A673 (cell line): ENCODE measurements at regions not wholly inside any gene's neighbourhood (a gene's known extent, or its start where the extent isn't known, plus 50 kb on each side); places are given as distances from the start of the nearest gene placed in this dataset.

ENCODE experiments used
- BruUV-seq: library from RNA; stranded (reverse); fragments of 400-500 nt; replicated peaks from 2 replicates; lab custom pipeline; 2021; lab: Mats Ljungman, UMichigan
- CTCF ChIA-PET: fragments of 300-600 bp; sonication (Branson Sonifier 250); formaldehyde crosslinking; loops from one replicate; lab custom pipeline; 2022; ENCODE audit warnings: antibody characterized with exemption; lab: Charles Lee
- POLR2A ChIA-PET: fragments of 300-600 bp; sonication (Branson Sonifier 250); formaldehyde crosslinking; loops from one replicate; lab custom pipeline; 2022; ENCODE audit warnings: antibody characterized with exemption; ENCODE audit not compliant: low non-redundant PET; lab: Charles Lee
- DNase-seq: peaks from one replicate; pipeline ENCODE4 v3.0.0-alpha.2; 2015; ENCODE audit warnings: low spot score
- H3K27ac ChIP-seq: fragments of 200-600 bp; sonication (generic); 2 replicates; pipeline ENCODE4 v1.5.1; 2016; ENCODE audit warnings: mixed run types, low read depth, mild to moderate bottlenecking, mixed read lengths, antibody characterized with exemption, low read length; ENCODE audit not compliant: poor library complexity, severe bottlenecking
- H3K27me3 ChIP-seq: fragments of 200-600 bp; sonication (generic); replicated peaks from 2 replicates; pipeline ENCODE4 v1.6.1; 2017; ENCODE audit warnings: mixed run types, low read depth, mild to moderate bottlenecking, mixed read lengths, antibody characterized with exemption, low read length; ENCODE audit not compliant: insufficient read depth, poor library complexity
- H3K36me3 ChIP-seq: fragments of 200-600 bp; sonication (generic); 2 replicates; pipeline ENCODE4 v1.6.1; 2016; ENCODE audit warnings: mixed run types, mild to moderate bottlenecking, mixed read lengths, antibody characterized with exemption, low read length; ENCODE audit not compliant: insufficient read depth, poor library complexity, severe bottlenecking
- H3K4me1 ChIP-seq: fragments of 200-600 bp; sonication (generic); 2 replicates; pipeline ENCODE4 v1.6.1; 2017; ENCODE audit warnings: mixed run types, mild to moderate bottlenecking, mixed read lengths, antibody characterized with exemption, low read length; ENCODE audit not compliant: insufficient read depth, poor library complexity, severe bottlenecking
- H3K4me3 ChIP-seq: fragments of 200-600 bp; sonication (generic); 2 replicates; pipeline ENCODE4 v1.5.1; 2016; ENCODE audit warnings: low read depth, mixed run types, mild to moderate bottlenecking, mixed read lengths, low read length; ENCODE audit not compliant: poor library complexity, severe bottlenecking
- H3K9me3 ChIP-seq: fragments of 200-600 bp; sonication (generic); 2 replicates; pipeline ENCODE4 v1.6.1; 2016; ENCODE audit warnings: mixed run types, low read depth, mild to moderate bottlenecking, mixed read lengths, antibody characterized with exemption, low read length; ENCODE audit not compliant: poor library complexity, severe bottlenecking
- CTCF ChIP-seq: fragments of 300-800, 200-600 bp; sonication (generic); conservative IDR thresholded peaks from 2 replicates; pipeline ENCODE4 v1.5.1; 2017; ENCODE audit warnings: low read depth, mild to moderate bottlenecking, antibody characterized with exemption, low read length, moderate library complexity, mixed read lengths
- EZH2 ChIP-seq: fragments of 200-600 bp; sonication (generic); IDR thresholded peaks from 2 replicates; pipeline ENCODE4 v1.6.1; 2017; ENCODE audit warnings: borderline replicate concordance, low read depth, mild to moderate bottlenecking, mixed read lengths, antibody characterized with exemption, low read length; ENCODE audit not compliant: poor library complexity, severe bottlenecking
- intact Hi-C: fragments of 100-400 bp; cut with micrococcal nuclease; formaldehyde crosslinking; loops from one replicate; pipeline ENCODE4 v1.10.0; 2022; ENCODE audit not compliant: unreplicated experiment

GRCh38 chr1:209375671-209376365 is 207.7 kb upstream of the CAMK1G start:
- Histone ChIP-seq H3K4me1 (no peaks in the 10 kb centered on the region), H3K36me3 (no peaks in the 10 kb centered on the region), H3K27ac (no peak overlapping the region), H3K4me3 (no peak overlapping the region), H3K9me3 (no peaks in the 10 kb centered on the region), H3K27me3 (peaks cover 8% of the 10 kb centered on the region)
- ChIA-PET POLR2A (no interaction called here), CTCF (no interaction called here)
- intact Hi-C loops: no loop called here
- BruUV-seq: no TSS peak
- TF ChIP-seq CTCF (no peak), EZH2 (no peak)
- DNase-seq: no peak

DNA sequence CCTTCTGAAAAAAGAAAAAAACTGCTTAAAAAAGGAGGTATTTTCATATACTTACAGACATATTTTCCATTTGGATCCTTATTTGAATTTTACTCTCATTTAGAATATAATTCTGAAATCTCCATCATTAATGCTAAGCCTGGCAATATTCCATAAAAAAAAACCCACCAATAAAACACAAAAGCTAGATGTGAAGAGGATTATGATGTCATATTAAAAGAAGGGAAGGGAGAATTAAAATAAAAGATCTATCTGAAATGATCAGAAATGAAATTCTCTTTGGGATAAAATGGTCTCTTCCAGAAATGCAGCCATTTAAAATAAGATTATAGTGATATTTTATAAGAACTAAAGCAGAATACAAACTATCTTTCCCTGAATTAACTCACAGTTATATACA is 206.7 kb upstream of the CAMK1G start:
- peaks cover 8% of the 10 kb centered on the region for H3K27me3 ChIP-seq
- POLR2A ChIA-PET: no interaction called here
- no peak overlapping the region for H3K27ac ChIP-seq
- no peak overlapping the region for H3K4me3 ChIP-seq
- H3K4me1 ChIP-seq: no peaks in the 10 kb centered on the region
- CTCF ChIA-PET: no interaction called here
- DNase-seq: no peak
- BruUV-seq: no TSS peak
- intact Hi-C loops: no loop called here
- no peaks in the 10 kb centered on the region for H3K36me3 ChIP-seq
- H3K9me3 ChIP-seq: no peaks in the 10 kb centered on the region
- TF ChIP-seq EZH2: no peak
- no peak for TF ChIP-seq CTCF

- no peaks in the 10 kb centered on the region for H3K9me3 ChIP-seq
- no peak for DNase-seq
- ChIA-PET POLR2A (no interaction called here), CTCF (no interaction called here)
- no peaks in the 10 kb centered on the region for H3K36me3 ChIP-seq
- H3K27ac ChIP-seq: no peak overlapping the region
- BruUV-seq: no TSS peak
- no peaks in the 10 kb centered on the region for H3K4me1 ChIP-seq
- intact Hi-C loops: no loop called here
- peaks cover 5% of the 10 kb centered on the region for H3K27me3 ChIP-seq
- no peak overlapping the region for H3K4me3 ChIP-seq
- no peak for TF ChIP-seq CTCF
- no peak for TF ChIP-seq EZH2
Measured at GRCh38 chr1:209377995-209378394, 205.5 kb upstream of the CAMK1G start.
